Left cardiac atrium (tissue), 4 donors: ENCODE measurements at regions not wholly inside any gene's neighbourhood (a gene's known extent, or its start where the extent isn't known, plus 50 kb on each side); places are given as distances from the start of the nearest gene placed in this dataset.
"Not testable (repeated sequence)": the region's sequence is repeated elsewhere in the genome, so short reads cannot be mapped to it uniquely, and the experiment has no call there.

Experiments used
- ATAC-seq, 2 donors: fragments of 200-7000 bp; cut with Tn5 transposase; one replicate each; pipeline ENCODE4 v1.9.1; 2020; ENCODE audit warnings: mild to moderate bottlenecking in 2 of 2, moderate library complexity in 2 of 2
- DNase-seq: peaks from one replicate; pipeline ENCODE4 v3.0.0-alpha.2; 2020
- intact Hi-C, 2 donors: fragments of 100-400 bp; cut with DNase I; formaldehyde crosslinking; loops; one replicate each; pipeline versions ENCODE4 v1.14.1 to v1.15.1; 2022 to 2023
- donor health status: DM: no; HTN: yes; CAD: no.
- donor health status: DM: no; HTN: yes; CAD: no; lungs with severe emphysema.
- donor health status: DM: yes; HTN: yes; CAD: no.
- donor health status: Dilated cardiomyopathy.

DNA sequence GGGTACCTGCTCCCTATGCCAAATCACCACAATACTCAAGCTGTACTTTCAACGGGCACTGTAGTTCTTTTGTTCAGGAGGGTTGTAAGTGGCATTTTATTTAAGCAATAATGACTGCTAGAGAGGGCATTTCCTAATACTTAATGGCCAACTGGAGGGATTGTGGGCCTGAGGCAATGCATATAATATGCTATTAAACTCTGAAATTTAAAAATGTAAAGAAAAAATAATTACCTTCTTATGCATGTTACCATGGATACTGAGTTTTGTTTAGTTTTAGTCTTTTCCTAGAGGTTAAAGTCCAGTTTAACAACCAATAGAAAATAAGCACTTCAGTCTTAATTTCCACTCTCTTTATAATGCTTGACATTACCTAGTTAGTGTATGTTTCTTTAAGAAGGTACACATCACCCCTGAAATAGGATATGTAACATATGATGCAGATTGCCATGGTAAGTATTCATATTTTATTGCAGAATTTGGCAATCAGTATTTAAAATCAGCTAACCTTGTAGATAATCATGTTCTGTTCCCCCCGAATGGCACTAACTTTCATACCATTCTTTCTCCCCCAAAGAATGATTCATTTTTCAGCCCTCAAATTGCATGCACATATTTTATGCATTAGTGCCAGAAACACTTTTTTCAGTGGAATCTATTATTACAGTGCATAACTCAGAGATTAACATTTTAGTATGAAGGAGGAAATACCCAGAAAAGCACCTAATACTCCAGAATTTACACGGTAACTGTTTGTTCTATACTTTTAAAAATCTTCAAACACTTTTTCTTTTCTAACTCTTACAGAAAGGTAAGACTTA is 90.3 kb upstream of the ZNF438 start:
- ATAC-seq (no peak), DNase-seq (no peak)
- intact Hi-C loops = no loop called here

- DNase-seq = no peak
- intact Hi-C loops = no loop called here
- ATAC-seq = no peak
Measured at GRCh38 chr10:31123946-31124345, 92.3 kb upstream of the ZNF438 start.

GRCh38 chr10:31124852-31125251 is 93.2 kb upstream of the ZNF438 start:
- ATAC-seq (no peak), DNase-seq (no peak)
- intact Hi-C loops = no loop called here

- no peak for DNase-seq
- intact Hi-C loops = no loop called here
- no peak for ATAC-seq
Measured at GRCh38 chr10:31125789-31126188, 94.1 kb upstream of the ZNF438 start.

GRCh38 chr10:31126593-31126992 is 94.9 kb upstream of the ZNF438 start:
- intact Hi-C loops = no loop called here
- DNase-seq (no peak), ATAC-seq (no peak)

DNA sequence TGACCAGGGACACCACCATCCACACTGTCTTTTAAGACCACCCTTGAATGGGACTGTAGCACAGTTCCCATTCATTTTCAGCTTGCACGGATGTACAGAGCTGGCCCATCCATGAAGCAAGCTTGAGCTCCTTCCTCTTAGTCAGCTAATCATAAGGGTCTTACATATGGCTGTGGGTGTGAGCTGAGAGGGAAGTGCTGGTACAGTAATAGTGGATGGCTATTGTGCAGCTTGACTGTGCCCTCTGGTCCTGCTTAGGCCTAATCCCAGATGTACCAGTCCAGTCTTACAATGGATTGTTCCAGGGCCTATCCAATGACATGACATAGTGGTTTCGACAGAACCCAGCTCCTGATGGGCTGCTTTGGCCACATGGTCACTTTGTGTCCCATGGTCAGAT is 96.9 kb upstream of the ZNF438 start:
- DNase-seq = no peak
- no peak for ATAC-seq

DNA sequence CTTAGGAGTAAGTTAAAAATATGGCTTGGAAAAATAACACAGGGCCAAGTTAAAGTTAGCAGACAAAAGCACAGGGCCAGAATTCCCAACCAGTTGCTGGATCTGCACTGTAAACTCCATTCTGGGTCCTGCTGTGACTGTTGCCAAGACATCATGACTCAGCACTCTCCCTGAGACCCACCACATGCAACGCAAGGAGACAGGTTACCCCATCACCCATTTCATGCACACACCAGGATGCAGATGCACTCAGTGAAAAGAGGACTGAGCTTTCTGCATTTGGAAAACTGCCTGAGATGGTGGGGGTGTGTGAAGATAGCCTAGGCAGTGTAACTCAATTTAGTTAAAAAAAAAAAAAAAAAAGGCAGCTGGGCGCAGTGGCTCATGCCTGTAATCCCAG is 97.6 kb upstream of the ZNF438 start:
- intact Hi-C loops = no loop called here
- peak; percentile 38 to 65 for ATAC-seq
- DNase-seq = peak; percentile 46

More for the DNA sequence above, 96.9 kb upstream of the ZNF438 start:
- intact Hi-C loops = no loop called here

GRCh38 chr10:31129880-31130405 is 98.3 kb upstream of the ZNF438 start:
- intact Hi-C loops = loop anchor here in 1 of 2 donors (10.0 kb wide), 1 partner anchor 95 kb away; the partner anchor contains the start of gene ZNF438
- DNase-seq (no peak), ATAC-seq (no peak)

GRCh38 chr10:31130406-31130805 is 98.7 kb upstream of the ZNF438 start:
- DNase-seq (no peak), ATAC-seq (no peak)
- intact Hi-C loops = loop anchor here in 1 of 2 donors (10.0 kb wide), 1 partner anchor 96 kb away; the partner anchor contains the start of gene ZNF438

DNA sequence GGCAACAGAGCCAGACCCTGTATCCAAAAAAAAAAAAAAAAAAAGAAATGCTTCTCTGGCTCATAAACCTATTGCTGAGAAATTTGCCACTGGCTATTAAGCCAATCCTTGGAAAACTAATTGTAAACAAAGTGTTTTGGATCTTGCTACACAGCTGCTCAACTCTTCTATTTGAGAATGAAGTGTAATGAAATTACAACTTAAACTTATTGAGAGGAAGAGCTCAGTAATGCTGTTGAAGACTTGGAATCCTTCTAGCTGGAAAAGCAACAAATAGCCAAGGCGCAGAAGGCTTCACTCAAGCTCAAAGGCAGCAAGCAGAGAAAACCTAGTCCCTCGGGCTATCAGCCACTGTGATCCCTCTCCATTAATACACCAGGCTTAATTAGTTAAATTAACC is 99.6 kb upstream of the ZNF438 start:
- DNase-seq = no peak
- ATAC-seq = no peak
- intact Hi-C loops = loop anchor here in 1 of 2 donors (10.0 kb wide), 1 partner anchor 96 kb away; the partner anchor contains the start of gene ZNF438

- DNase-seq (no peak), ATAC-seq (no peak)
- intact Hi-C loops = loop anchor here in 1 of 2 donors (10.0 kb wide), 1 partner anchor 98 kb away; the partner anchor contains the start of gene ZNF438
Measured at GRCh38 chr10:31132681-31133244, 101.1 kb upstream of the ZNF438 start.

GRCh38 chr10:31133251-31133791 is 101.7 kb upstream of the ZNF438 start:
- DNase-seq (no peak), ATAC-seq (no peak)
- intact Hi-C loops = loop anchor here in 1 of 2 donors (10.0 kb wide), 1 partner anchor 99 kb away; the partner anchor contains the start of gene ZNF438

GRCh38 chr10:31133792-31134310 is 102.2 kb upstream of the ZNF438 start:
- intact Hi-C loops = loop anchor here in 1 of 2 donors (10.0 kb wide), 1 partner anchor 99 kb away; the partner anchor contains the start of gene ZNF438
- DNase-seq = peak; percentile 87
- ATAC-seq = peak; percentile 95

DNA sequence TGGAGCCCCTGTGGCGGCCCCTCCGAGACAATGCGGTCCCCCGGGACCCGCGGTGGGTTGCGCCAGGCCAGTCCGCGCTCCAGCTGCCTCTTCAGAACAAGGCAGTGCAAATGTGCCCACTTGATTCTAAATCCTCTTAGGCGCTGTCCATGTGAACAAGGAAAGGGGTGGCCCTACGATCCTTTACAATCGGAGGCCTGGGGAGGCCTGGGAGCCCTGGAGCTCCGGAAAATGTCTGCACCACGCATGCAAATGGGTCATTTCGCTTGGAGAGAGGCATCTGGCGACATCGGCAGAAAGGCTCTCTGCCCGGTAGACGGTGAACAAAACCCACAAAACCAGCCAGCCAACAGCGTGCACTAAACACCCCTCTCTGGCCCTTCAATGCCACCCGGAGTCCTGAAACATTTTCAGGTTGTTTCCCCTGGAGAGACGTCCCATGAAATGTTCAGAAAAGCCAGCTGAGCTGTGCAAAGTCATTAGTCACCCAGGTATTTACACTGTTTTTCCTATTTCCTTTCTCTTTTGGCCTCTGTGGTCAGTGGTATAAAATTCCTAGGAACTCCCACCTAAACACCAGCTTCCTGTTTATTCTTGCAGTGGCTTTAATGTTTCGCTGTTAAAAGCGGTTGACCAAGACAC is 102.8 kb upstream of the ZNF438 start:
- peak; percentile 63 to 66 for ATAC-seq
- peak; percentile 45 for DNase-seq
- intact Hi-C loops = loop anchor here in 1 of 2 donors (10.0 kb wide), 1 partner anchor 100 kb away; the partner anchor contains the start of gene ZNF438

DNA sequence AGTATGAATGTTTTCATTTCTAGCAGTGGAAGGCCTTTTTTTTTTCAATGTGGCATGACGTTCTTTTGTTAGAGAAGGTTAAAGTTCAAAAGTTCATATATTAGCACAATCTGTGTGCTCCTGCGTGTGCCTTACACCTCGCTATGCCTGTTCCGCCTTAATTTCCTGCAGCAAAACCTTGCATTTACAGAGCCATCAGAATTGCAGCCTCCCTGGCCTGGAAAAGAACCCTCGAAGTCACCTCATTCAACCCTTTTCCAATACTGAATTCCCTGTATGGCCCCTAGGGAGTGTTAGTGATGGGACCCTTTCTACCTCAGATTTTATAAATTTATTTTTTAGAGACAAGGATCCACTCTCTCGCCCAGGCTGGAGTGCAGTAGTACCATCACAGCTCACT is 103.5 kb upstream of the ZNF438 start:
- ATAC-seq (no peak), DNase-seq (no peak)
- intact Hi-C loops = loop anchor here in 1 of 2 donors (10.0 kb wide), 1 partner anchor 100 kb away; the partner anchor contains the start of gene ZNF438

- intact Hi-C loops = loop anchor here in 1 of 2 donors (10.0 kb wide), 1 partner anchor 101 kb away; the partner anchor contains the start of gene ZNF438
- not testable (repeated sequence) for DNase-seq, ATAC-seq
Measured at GRCh38 chr10:31135791-31136190, 104.1 kb upstream of the ZNF438 start.

DNA sequence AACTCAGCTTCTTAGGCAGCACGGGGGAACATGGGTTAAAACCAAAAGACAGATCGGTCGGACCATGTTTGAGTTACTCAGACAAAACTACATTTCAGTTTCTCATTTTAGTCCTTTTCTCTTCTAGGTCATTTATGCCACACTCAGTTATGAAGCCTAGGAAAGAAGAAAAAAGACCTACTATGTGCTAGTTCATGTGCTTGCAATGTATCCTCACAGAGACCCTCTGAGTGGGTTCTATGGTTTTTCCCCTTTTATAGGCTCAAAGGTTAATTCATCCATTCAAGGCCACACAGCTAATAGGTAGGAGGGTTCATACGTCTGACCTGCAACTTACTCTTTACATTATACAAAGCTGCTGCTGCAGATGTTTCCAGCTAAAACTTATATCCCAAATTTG is 104.7 kb upstream of the ZNF438 start:
- DNase-seq (no peak), ATAC-seq (no peak)
- intact Hi-C loops = loop anchor here in 1 of 2 donors (10.0 kb wide), 1 partner anchor 102 kb away; the partner anchor contains the start of gene ZNF438
